ENCODE measurements at regions not wholly inside any gene's neighbourhood (a gene's known extent, or its start where the extent isn't known, plus 50 kb on each side); places are given as distances from the start of the nearest gene placed in this dataset.

DNA sequence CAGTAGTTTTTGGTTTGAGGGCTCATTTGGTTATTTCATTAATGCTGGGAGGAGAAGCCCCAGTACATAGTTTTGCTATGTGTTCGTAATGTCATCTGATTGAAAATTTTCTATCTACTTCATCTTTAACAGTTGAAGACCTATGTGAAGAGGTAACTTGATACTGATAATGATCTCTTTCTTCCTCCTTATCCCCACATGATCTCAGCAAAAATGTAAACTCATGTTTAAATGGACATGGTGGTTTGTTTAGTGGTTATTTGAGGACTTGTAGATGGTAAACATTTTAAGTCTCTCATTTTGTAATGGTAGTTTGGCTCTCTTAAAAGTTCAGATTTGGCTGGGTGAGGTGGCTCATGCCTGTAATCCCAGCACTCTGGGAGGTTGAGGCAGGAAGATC, 53.7 kb upstream of the SPTBN2 start:
- TF ChIP-seq, protein P1, sequence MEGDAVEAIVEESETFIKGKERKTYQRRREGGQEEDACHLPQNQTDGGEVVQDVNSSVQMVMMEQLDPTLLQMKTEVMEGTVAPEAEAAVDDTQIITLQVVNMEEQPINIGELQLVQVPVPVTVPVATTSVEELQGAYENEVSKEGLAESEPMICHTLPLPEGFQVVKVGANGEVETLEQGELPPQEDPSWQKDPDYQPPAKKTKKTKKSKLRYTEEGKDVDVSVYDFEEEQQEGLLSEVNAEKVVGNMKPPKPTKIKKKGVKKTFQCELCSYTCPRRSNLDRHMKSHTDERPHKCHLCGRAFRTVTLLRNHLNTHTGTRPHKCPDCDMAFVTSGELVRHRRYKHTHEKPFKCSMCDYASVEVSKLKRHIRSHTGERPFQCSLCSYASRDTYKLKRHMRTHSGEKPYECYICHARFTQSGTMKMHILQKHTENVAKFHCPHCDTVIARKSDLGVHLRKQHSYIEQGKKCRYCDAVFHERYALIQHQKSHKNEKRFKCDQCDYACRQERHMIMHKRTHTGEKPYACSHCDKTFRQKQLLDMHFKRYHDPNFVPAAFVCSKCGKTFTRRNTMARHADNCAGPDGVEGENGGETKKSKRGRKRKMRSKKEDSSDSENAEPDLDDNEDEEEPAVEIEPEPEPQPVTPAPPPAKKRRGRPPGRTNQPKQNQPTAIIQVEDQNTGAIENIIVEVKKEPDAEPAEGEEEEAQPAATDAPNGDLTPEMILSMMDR (conservative IDR thresholded peaks at IDR 0.05), result no peak
- TF ChIP-seq EZH2 (IDR thresholded peaks at IDR 0.05; ENCODE audit: low read depth), result no peak
